Mammary epithelial cell (primary cell): ENCODE measurements at regions not wholly inside any gene's neighbourhood (a gene's known extent, or its start where the extent isn't known, plus 50 kb on each side); places are given as distances from the start of the nearest gene placed in this dataset.

ENCODE experiments used
- CTCF ChIP-seq, 2 donors: IDR thresholded peaks in 1 of 2; conservative IDR thresholded peaks in 1 of 2; 2 replicates each; pipeline ENCODE4 v1.5.1; 2011 to 2012; ENCODE audit warnings: inconsistent platforms in 2 of 2, low read length in 2 of 2, mild to moderate bottlenecking in 2 of 2, control low read depth in 1 of 2, low read depth in 1 of 2; ENCODE audit not compliant: insufficient read depth in 1 of 2; ENCODE audit errors: extremely low read depth in 1 of 2
- EZH2 ChIP-seq: IDR thresholded peaks from 2 replicates; pipeline ENCODE4 v1.6.1; 2012; ENCODE audit warnings: low read length, inconsistent platforms, borderline replicate concordance

GRCh38 chr5:167720259-167720658, 571.2 kb upstream of the WWC1 start:
- TF ChIP-seq EZH2 (no peak), CTCF (conservative IDR thresholded peaks at IDR 0.05 in 1 of 2, IDR thresholded peaks at IDR 0.05 in 1 of 2; ENCODE audit: extremely low read depth in 1 of 2, insufficient read depth in 1 of 2, low read depth in 1 of 2, low read length in 2 of 2) (no peak)
